PC-9 (cell line): ENCODE measurements at regions not wholly inside any gene's neighbourhood (a gene's known extent, or its start where the extent isn't known, plus 50 kb on each side); places are given as distances from the start of the nearest gene placed in this dataset.

Experiments
- BruUV-seq: library from RNA; stranded (reverse); fragments of 400-500 nt; replicated peaks from 2 replicates; lab custom pipeline; 2021; lab: Mats Ljungman, UMichigan
- CTCF ChIA-PET: fragments of 300-600 bp; sonication (Branson Sonifier 250); formaldehyde crosslinking; loops from one replicate; lab custom pipeline; 2022; ENCODE audit warnings: antibody characterized with exemption; lab: Charles Lee
- POLR2A ChIA-PET: fragments of 300-600 bp; sonication (Branson Sonifier 250); formaldehyde crosslinking; loops from one replicate; lab custom pipeline; 2022; ENCODE audit warnings: antibody characterized with exemption; ENCODE audit not compliant: unreplicated experiment; lab: Charles Lee
- DNase-seq, 2 experiments: peaks; one replicate each; pipeline versions ENCODE4 v3.0.0 to v3.0.0-alpha.2; 2015 to 2022; ENCODE audit warnings: mixed read lengths in 1 of 2
- H2AFZ ChIP-seq: fragments of 200-600 bp; sonication (generic); 2 replicates; pipeline ENCODE4 v1.8.1; 2017; ENCODE audit warnings: antibody characterized with exemption
- H3F3A ChIP-seq: fragments of 200-600 bp; sonication (generic); 2 replicates; pipeline ENCODE4 v1.8.1; 2017; ENCODE audit warnings: antibody characterized with exemption, mild to moderate bottlenecking, low read depth; ENCODE audit not compliant: insufficient read depth
- H3K27ac ChIP-seq: fragments of 200-600 bp; sonication (generic); 2 replicates; pipeline ENCODE4 v1.6.1; 2016; ENCODE audit warnings: mixed run types
- H3K27me3 ChIP-seq: fragments of 200-600 bp; sonication (generic); 2 replicates; pipeline ENCODE4 v1.6.1; 2016; ENCODE audit warnings: low read depth, mixed run types; ENCODE audit not compliant: insufficient read depth
- H3K36me3 ChIP-seq: fragments of 200-600 bp; sonication (generic); 2 replicates; pipeline ENCODE4 v1.6.1; 2016; ENCODE audit warnings: low read depth, mixed run types
- H3K4me1 ChIP-seq: fragments of 200-600 bp; sonication (generic); replicated peaks from 2 replicates; pipeline ENCODE4 v1.6.1; 2016; ENCODE audit warnings: mixed run types; ENCODE audit not compliant: insufficient read depth
- H3K4me2 ChIP-seq: fragments of 200-600 bp; sonication (generic); 2 replicates; pipeline ENCODE4 v1.6.1; 2017; ENCODE audit warnings: mixed run types
- H3K4me3 ChIP-seq: fragments of 200-600 bp; sonication (generic); 2 replicates; pipeline ENCODE4 v1.6.1; 2016; ENCODE audit warnings: mixed run types
- H3K79me2 ChIP-seq: fragments of 200-600 bp; sonication (generic); 2 replicates; pipeline ENCODE4 v1.6.1; 2017; ENCODE audit warnings: low read depth, mixed run types
- H3K9me2 ChIP-seq: fragments of 200-600 bp; sonication (generic); 2 replicates; pipeline ENCODE4 v1.8.1; 2017; ENCODE audit warnings: mild to moderate bottlenecking; ENCODE audit not compliant: insufficient read depth
- H3K9me3 ChIP-seq: fragments of 200-600 bp; sonication (generic); 2 replicates; pipeline ENCODE4 v1.8.1; 2016; ENCODE audit warnings: low read depth; ENCODE audit not compliant: insufficient read depth
- H4K20me1 ChIP-seq: fragments of 200-600 bp; sonication (generic); 2 replicates; pipeline ENCODE4 v1.8.1; 2017; ENCODE audit not compliant: insufficient read depth
- EZH2 ChIP-seq: fragments of 200-600 bp; sonication (generic); IDR thresholded peaks from 2 replicates; pipeline ENCODE4 v1.8.0; 2017; ENCODE audit warnings: antibody characterized with exemption, low read depth
- intact Hi-C: fragments of 100-400 bp; cut with micrococcal nuclease; formaldehyde crosslinking; loops from one replicate; pipeline ENCODE4 v1.10.0; 2022; ENCODE audit not compliant: unreplicated experiment
- TF ChIP-seq, protein P1 (sequence below): fragments of 200-600 bp; sonication (generic); conservative IDR thresholded peaks from 2 replicates; pipeline ENCODE4 v1.6.1; 2017; ENCODE audit warnings: mixed run types, antibody characterized with exemption, mild to moderate bottlenecking, moderate library complexity

DNA sequence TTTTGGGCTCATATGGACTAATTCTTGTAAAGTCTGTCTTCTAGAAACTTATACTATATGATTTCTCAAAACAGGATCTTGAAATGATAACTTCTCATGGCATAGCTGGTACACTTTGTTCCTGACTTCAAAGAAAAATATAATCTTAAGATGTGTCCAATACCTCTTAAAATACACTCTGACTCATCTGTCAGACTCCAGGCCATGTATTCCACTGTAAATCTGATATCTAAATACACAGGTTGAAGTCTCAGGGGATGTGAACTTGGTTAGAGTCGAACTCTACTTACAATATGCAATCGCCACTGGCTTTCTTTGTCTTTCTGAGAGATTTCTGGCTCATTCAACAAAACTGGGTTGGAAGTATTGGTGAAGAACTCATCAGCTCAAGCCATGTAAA is 99.8 kb downstream of the LACC1 start:
- intact Hi-C loops, result no loop called here
- no peaks in the 10 kb centered on the region for H3K4me1 ChIP-seq
- H3K27ac ChIP-seq, result no peak overlapping the region
- no peak overlapping the region for H2AFZ ChIP-seq
- no peaks in the 10 kb centered on the region for H3K36me3 ChIP-seq
- no TSS peak for BruUV-seq
- no peaks in the 10 kb centered on the region for H3K27me3 ChIP-seq
- H3K4me2 ChIP-seq, result no peak overlapping the region
- H3K79me2 ChIP-seq, result no peaks in the 10 kb centered on the region
- ChIA-PET POLR2A (no interaction called here), CTCF (no interaction called here)
- no peaks in the 10 kb centered on the region for H4K20me1 ChIP-seq
- no peak for DNase-seq
- no peaks in the 10 kb centered on the region for H3K9me3 ChIP-seq
- TF ChIP-seq, protein P1, sequence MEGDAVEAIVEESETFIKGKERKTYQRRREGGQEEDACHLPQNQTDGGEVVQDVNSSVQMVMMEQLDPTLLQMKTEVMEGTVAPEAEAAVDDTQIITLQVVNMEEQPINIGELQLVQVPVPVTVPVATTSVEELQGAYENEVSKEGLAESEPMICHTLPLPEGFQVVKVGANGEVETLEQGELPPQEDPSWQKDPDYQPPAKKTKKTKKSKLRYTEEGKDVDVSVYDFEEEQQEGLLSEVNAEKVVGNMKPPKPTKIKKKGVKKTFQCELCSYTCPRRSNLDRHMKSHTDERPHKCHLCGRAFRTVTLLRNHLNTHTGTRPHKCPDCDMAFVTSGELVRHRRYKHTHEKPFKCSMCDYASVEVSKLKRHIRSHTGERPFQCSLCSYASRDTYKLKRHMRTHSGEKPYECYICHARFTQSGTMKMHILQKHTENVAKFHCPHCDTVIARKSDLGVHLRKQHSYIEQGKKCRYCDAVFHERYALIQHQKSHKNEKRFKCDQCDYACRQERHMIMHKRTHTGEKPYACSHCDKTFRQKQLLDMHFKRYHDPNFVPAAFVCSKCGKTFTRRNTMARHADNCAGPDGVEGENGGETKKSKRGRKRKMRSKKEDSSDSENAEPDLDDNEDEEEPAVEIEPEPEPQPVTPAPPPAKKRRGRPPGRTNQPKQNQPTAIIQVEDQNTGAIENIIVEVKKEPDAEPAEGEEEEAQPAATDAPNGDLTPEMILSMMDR, result no peak
- TF ChIP-seq EZH2, result no peak
- no peaks in the 10 kb centered on the region for H3K9me2 ChIP-seq
- no peaks in the 10 kb centered on the region for H3F3A ChIP-seq
- no peak overlapping the region for H3K4me3 ChIP-seq

DNA sequence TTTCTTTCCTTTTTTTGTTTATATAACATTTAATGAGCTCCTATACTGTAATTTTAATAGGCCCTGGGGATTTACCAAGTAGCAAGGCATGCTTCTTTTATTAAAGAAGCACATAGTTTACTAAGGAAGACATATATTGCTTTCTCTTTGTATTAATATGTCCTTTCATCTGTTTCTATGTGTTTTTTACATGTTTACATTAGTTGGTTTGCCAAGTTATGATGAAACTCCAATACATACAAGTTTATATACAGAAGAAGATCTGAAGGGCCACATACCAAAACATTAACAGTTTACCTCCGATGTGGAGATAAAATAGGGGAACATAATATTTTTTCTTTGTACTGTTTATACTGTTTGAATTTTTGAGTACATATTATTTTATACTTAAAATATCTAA is 100.9 kb downstream of the LACC1 start:
- TF ChIP-seq, protein P1, result no peak
- TF ChIP-seq EZH2, result no peak
- H4K20me1 ChIP-seq, result no peaks in the 10 kb centered on the region
- intact Hi-C loops, result no loop called here
- H3K9me3 ChIP-seq, result no peaks in the 10 kb centered on the region
- H3K27me3 ChIP-seq, result no peaks in the 10 kb centered on the region
- DNase-seq, result no peak
- no TSS peak for BruUV-seq
- H3K36me3 ChIP-seq, result no peaks in the 10 kb centered on the region
- H3K79me2 ChIP-seq, result no peaks in the 10 kb centered on the region
- ChIA-PET POLR2A (no interaction called here), CTCF (no interaction called here)
- H2AFZ ChIP-seq, result no peak overlapping the region
- H3K4me1 ChIP-seq, result no peaks in the 10 kb centered on the region
- no peaks in the 10 kb centered on the region for H3K9me2 ChIP-seq
- no peak overlapping the region for H3K4me3 ChIP-seq
- no peaks in the 10 kb centered on the region for H3F3A ChIP-seq
- H3K27ac ChIP-seq, result no peak overlapping the region
- no peak overlapping the region for H3K4me2 ChIP-seq

GRCh38 chr13:43981091-43981490 is 101.4 kb downstream of the LACC1 start:
- no peaks in the 10 kb centered on the region for H3K9me2 ChIP-seq
- no peak overlapping the region for H3K27ac ChIP-seq
- POLR2A ChIA-PET, result no interaction called here
- intact Hi-C loops, result no loop called here
- H3F3A ChIP-seq, result no peaks in the 10 kb centered on the region
- no peak overlapping the region for H3K4me2 ChIP-seq
- no peaks in the 10 kb centered on the region for H3K36me3 ChIP-seq
- H4K20me1 ChIP-seq, result no peaks in the 10 kb centered on the region
- no peaks in the 10 kb centered on the region for H3K79me2 ChIP-seq
- TF ChIP-seq, protein P1, result no peak
- TF ChIP-seq EZH2, result no peak
- no peaks in the 10 kb centered on the region for H3K4me1 ChIP-seq
- no peak for DNase-seq
- CTCF ChIA-PET, result no interaction called here
- no peak overlapping the region for H2AFZ ChIP-seq
- H3K9me3 ChIP-seq, result no peaks in the 10 kb centered on the region
- no TSS peak for BruUV-seq
- H3K27me3 ChIP-seq, result no peaks in the 10 kb centered on the region
- no peak overlapping the region for H3K4me3 ChIP-seq
